ENCODE measurements at regions not wholly inside any gene's neighbourhood (a gene's known extent, or its start where the extent isn't known, plus 50 kb on each side); places are given as distances from the start of the nearest gene placed in this dataset.

DNA sequence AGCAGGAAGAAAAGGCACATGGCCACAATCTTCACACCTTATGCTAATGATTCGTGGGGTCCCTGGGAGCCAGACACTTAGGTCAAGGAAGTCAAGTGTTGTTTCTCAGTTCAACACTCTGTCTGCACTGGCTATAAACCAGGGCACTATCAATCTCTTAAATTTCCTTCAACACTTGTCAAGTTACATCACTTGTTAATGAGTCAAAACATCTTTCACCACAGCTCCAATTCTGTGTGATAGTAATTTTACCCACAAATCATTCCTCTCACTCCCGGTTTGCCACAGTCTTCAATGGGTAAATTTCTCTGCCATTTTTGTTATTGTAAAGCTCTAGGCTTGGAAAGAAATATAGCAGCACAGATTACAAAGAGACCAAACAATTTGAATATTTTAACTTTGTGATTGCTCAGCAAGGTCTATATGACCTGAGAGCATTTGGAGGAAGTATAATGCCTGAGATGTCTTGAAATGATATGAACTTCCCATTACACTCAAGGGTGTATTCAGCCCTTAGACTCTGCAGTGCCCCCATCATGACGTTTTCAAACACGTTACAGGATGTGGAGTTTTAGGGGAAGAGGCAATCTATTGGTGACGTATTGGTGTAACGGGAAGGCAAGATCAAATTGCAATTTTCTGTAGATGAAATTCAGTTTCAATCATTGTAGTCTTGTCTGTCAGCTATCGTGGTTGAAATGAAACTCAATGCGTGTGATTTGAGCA lies 78.7 kb downstream of the ICOS start:
- TF ChIP-seq, protein P1, sequence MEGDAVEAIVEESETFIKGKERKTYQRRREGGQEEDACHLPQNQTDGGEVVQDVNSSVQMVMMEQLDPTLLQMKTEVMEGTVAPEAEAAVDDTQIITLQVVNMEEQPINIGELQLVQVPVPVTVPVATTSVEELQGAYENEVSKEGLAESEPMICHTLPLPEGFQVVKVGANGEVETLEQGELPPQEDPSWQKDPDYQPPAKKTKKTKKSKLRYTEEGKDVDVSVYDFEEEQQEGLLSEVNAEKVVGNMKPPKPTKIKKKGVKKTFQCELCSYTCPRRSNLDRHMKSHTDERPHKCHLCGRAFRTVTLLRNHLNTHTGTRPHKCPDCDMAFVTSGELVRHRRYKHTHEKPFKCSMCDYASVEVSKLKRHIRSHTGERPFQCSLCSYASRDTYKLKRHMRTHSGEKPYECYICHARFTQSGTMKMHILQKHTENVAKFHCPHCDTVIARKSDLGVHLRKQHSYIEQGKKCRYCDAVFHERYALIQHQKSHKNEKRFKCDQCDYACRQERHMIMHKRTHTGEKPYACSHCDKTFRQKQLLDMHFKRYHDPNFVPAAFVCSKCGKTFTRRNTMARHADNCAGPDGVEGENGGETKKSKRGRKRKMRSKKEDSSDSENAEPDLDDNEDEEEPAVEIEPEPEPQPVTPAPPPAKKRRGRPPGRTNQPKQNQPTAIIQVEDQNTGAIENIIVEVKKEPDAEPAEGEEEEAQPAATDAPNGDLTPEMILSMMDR (IDR thresholded peaks at IDR 0.05; ENCODE audit: low read length), result no peak
- TF ChIP-seq EZH2 (optimal IDR thresholded peaks at IDR 0.05; ENCODE audit: low read depth, low read length) (no peak), EZH2phosphoT487 (IDR thresholded peaks at IDR 0.05; ENCODE audit: low read length) (no peak)
